ENCODE measurements at regions not wholly inside any gene's neighbourhood (a gene's known extent, or its start where the extent isn't known, plus 50 kb on each side); places are given as distances from the start of the nearest gene placed in this dataset.

- no peak for TF ChIP-seq CTCF (IDR thresholded peaks at IDR 0.05)
- TF ChIP-seq ZFX (IDR thresholded peaks at IDR 0.05; ENCODE audit: borderline replicate concordance), result no peak
These were observed 153.8 kb upstream of the SLC39A10 start for GRCh38 chr2:195503208-195503607.

Measured in 22Rv1 (cell line).